HG02884 (cell line): ENCODE measurements at regions not wholly inside any gene's neighbourhood (a gene's known extent, or its start where the extent isn't known, plus 50 kb on each side); places are given as distances from the start of the nearest gene placed in this dataset.
"Not testable (repeated sequence)": the region's sequence is repeated elsewhere in the genome, so short reads cannot be mapped to it uniquely, and the experiment has no call there.

Experiments
- ATAC-seq: cut with Tn5 transposase; IDR thresholded peaks from one replicate; pipeline ENCODE4 v1.9.1; 2021; ENCODE audit warnings: mild to moderate bottlenecking, moderate library complexity; ENCODE audit not compliant: unreplicated experiment

GRCh38 chr7:4436936-4437335, 245.2 kb upstream of the FOXK1 start:
- no peak for ATAC-seq

GRCh38 chr7:4437916-4438315, 244.2 kb upstream of the FOXK1 start:
- no peak for ATAC-seq

GRCh38 chr7:4438723-4439245, 243.3 kb upstream of the FOXK1 start:
- ATAC-seq, result no peak

GRCh38 chr7:4439444-4439843, 242.7 kb upstream of the FOXK1 start:
- ATAC-seq, result no peak

- no peak for ATAC-seq
Observed at GRCh38 chr7:4444106-4444505, 238.0 kb upstream of the FOXK1 start.

DNA sequence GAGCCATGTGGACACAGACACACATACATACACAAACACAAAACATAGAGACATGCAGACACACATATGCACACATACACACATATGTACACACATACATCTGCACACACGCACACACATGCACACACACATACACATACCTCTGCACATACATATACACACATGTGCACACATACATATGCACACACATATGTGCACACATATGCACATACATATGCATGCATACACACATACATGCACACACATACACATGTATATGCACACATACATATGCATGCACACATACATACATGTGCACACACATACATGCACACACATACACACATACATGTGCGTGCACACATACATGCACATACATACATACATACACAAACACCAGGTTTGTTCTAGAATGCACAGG, 236.3 kb upstream of the FOXK1 start:
- no peak for ATAC-seq

GRCh38 chr7:4449263-4449662, 232.8 kb upstream of the FOXK1 start:
- ATAC-seq, result no peak

DNA sequence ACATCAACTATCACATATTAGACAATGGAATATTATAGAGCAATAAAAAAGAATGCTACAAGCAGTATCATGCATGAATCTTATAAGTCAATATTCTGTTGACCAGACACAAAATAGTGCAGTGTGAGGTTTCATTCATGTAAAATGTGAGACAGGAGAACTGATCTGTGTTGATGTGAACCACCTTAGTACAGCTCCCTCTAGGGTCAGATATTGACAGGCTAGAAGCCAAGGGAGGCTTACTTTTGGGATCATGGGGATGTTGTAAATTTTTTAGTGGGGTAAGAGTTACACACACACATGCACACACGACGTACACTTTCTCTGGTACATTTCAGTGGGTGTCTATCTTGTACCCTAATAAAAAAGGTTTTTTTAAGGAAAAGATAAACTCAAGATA, 231.6 kb upstream of the FOXK1 start:
- ATAC-seq, result no peak

DNA sequence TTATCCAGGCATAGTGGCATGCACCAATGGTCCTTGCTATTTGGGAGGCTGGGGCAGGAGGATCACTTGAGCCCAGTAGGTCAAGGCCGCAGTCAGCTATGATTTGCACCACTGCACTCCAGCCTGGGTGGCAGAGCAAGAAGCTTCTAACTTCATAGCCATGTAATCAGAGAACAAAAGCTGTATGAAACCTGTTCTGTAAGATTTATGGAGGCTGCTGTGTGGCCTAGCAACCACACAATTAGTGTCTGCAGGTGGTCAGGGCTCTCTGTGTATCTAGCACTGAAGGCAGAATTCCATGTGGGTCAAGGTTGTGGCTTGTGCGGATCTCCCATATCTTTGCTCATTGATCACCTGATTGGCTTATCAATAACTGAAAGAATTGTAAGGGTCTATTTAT, 221.5 kb upstream of the FOXK1 start:
- ATAC-seq, result no peak

- ATAC-seq, result no peak
Observed at GRCh38 chr7:4461531-4461930, 220.6 kb upstream of the FOXK1 start.

- no peak for ATAC-seq
Observed at GRCh38 chr7:4468320-4469102, 213.6 kb upstream of the FOXK1 start.

DNA sequence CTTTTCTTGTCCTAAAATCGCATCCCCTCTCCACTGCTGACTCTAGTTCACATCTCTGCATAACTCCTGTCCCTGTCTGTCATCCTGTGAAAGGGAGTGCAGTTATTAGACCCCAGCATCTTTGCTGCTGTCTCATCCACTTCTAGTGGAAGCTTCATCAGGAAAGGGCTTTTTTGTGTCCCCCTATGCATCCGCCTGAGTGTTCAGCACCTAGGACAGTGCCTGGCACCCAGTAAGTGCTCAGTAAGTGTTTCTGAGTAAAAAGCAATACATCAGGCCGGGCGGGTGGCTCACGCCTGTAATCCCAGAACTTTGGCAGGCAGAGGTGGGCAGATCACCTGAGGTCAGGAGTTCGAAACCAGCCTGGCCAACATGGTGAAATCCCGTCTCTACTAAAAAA, 211.8 kb upstream of the FOXK1 start:
- no peak for ATAC-seq

DNA sequence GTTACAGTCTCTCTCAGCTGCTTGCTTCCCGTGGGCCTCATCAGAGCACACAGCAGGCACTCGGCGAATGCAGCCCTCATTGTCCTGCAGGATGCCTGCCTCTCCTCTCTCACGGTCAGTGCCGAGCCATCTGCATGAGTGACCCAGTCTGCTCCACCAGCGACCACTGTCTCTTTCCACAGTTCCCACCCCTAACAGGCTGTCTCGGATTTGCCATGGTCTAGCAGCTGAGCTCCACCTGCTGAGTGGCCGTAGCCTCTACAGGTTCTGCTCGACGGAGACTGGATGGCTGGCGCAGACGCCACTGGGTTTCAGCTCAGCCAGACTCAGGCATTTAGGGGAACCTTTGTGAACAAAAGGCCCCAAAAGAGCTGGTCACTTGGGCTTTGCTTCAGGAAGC, 209.4 kb upstream of the FOXK1 start:
- no peak for ATAC-seq

GRCh38 chr7:4479367-4480039, 202.6 kb upstream of the FOXK1 start:
- no peak for ATAC-seq

DNA sequence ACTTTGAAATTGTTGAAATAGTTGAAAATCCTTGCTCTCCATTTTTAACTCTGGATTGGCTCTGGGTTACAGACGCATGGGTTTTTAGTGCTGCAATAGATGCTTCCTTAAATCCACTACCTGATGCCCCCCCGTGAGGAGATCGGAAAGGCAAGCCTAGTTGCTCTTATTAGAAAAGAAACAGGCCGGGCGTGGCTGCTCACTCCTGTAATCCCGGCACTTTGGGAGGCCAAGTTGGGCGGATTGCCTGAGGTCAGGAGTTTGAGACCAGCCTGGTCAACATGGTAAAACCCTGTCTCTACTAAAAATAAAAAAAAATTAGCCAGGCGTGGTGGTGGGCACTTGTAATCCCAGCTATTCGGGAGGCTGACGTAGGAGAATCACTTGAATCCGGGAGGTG, 202.0 kb upstream of the FOXK1 start:
- not testable (repeated sequence) for ATAC-seq

DNA sequence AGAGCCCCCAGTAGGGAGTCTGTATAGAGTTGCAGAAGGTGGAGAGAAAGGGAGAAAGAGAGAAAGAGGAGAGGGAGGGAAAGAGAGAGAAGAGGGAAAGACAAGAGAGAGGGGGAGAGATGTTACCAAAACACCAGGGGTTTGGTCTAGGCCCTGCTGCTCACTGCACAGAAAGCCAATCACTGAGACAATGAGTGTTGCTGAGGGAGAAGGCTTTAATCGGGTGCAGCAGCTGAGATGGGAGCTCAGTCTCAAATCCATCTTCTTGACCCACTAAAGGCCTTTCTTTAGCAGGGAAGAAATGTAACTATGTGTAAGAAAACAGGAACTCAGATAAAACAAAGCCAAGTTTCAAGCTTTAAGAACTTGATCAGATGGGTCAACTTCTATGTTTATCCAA, 198.2 kb upstream of the FOXK1 start:
- ATAC-seq, result no peak

GRCh38 chr7:4484545-4484944, 197.6 kb upstream of the FOXK1 start:
- no peak for ATAC-seq

GRCh38 chr7:4486907-4487306, 195.2 kb upstream of the FOXK1 start:
- no peak for ATAC-seq

DNA sequence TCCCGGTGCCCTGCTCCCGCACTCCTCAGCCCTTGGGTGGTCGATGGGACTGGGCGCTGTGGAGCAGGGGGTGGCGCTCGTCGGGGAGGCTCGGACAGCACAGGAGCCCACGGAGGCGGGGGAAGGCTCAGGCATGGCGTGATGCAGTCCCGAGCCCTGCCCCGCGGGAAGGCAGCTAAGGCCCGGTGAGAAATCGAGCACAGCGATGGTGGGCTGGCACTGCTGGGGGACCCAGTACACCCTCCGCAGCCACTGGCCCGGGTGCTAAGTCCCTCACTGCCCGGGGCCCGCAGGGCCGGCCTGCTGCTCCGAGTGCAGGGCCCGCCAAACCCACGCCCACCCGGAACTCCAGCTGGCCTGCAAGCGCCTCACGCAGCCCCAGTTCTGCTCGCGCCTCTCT, 185.2 kb upstream of the FOXK1 start:
- not testable (repeated sequence) for ATAC-seq

- no peak for ATAC-seq
Observed at GRCh38 chr7:4500812-4501211, 181.3 kb upstream of the FOXK1 start.

- ATAC-seq, result not testable (repeated sequence)
Observed at GRCh38 chr7:4507886-4508285, 174.2 kb upstream of the FOXK1 start.

- no peak for ATAC-seq
Observed at GRCh38 chr7:4513450-4513849, 168.6 kb upstream of the FOXK1 start.
